ENCODE measurements at regions not wholly inside any gene's neighbourhood (a gene's known extent, or its start where the extent isn't known, plus 50 kb on each side); places are given as distances from the start of the nearest gene placed in this dataset.

GRCh38 chr3:117252208-117252607 lies 542.6 kb downstream of the TUSC7 start:
- no peak for TF ChIP-seq FOXA1 (IDR thresholded peaks at IDR 0.05)
- no peak for TF ChIP-seq ELF4 (IDR thresholded peaks at IDR 0.05)
- no peak for TF ChIP-seq HDGF (IDR thresholded peaks at IDR 0.05; ENCODE audit: borderline replicate concordance)
- no peak for TF ChIP-seq ZNF384 (IDR thresholded peaks at IDR 0.05)
- no peak for TF ChIP-seq NFRKB (IDR thresholded peaks at IDR 0.05)
